Activated naive CD8-positive, alpha-beta T cell (primary cell): ENCODE measurements at regions not wholly inside any gene's neighbourhood (a gene's known extent, or its start where the extent isn't known, plus 50 kb on each side); places are given as distances from the start of the nearest gene placed in this dataset.
"Not testable (repeated sequence)": the region's sequence is repeated elsewhere in the genome, so short reads cannot be mapped to it uniquely, and the experiment has no call there.

Experiments
- H3K27ac Mint-ChIP-seq: one replicate; pipeline ENCODE4 v1.8.0; 2021; ENCODE audit warnings: mixed read lengths
- H3K27me3 Mint-ChIP-seq: one replicate; pipeline ENCODE4 v1.8.0; 2021; ENCODE audit warnings: mixed read lengths
- H3K36me3 Mint-ChIP-seq: one replicate; pipeline ENCODE4 v1.8.0; 2021; ENCODE audit warnings: mixed read lengths
- H3K4me1 Mint-ChIP-seq: one replicate; pipeline ENCODE4 v1.8.0; 2021; ENCODE audit warnings: low read depth, mixed read lengths
- H3K4me3 Mint-ChIP-seq: one replicate; pipeline ENCODE4 v1.8.0; 2021; ENCODE audit warnings: mild to moderate bottlenecking, mixed read lengths
- H3K9me3 Mint-ChIP-seq: one replicate; pipeline ENCODE4 v1.8.0; 2021; ENCODE audit warnings: low read depth, mixed read lengths

GRCh38 chr13:90336507-90336906 is 1011.0 kb upstream of the MIR17HG start:
- H3K27ac Mint-ChIP-seq, result no peak overlapping the region
- no peaks in the 10 kb centered on the region for H3K27me3 Mint-ChIP-seq
- H3K4me3 Mint-ChIP-seq, result no peak overlapping the region
- no peaks in the 10 kb centered on the region for H3K9me3 Mint-ChIP-seq
- H3K36me3 Mint-ChIP-seq, result no peaks in the 10 kb centered on the region
- no peaks in the 10 kb centered on the region for H3K4me1 Mint-ChIP-seq

- H3K27me3 Mint-ChIP-seq, H3K27ac Mint-ChIP-seq, H3K36me3 Mint-ChIP-seq, H3K9me3 Mint-ChIP-seq, H3K4me1 Mint-ChIP-seq, H3K4me3 Mint-ChIP-seq: not testable (repeated sequence)
Measured at GRCh38 chr13:90341348-90341747, 1006.1 kb upstream of the MIR17HG start.

GRCh38 chr13:90348477-90349136 is 998.9 kb upstream of the MIR17HG start:
- H3K4me1 Mint-ChIP-seq, H3K36me3 Mint-ChIP-seq, H3K27me3 Mint-ChIP-seq, H3K27ac Mint-ChIP-seq, H3K4me3 Mint-ChIP-seq: not testable (repeated sequence)
- H3K9me3 Mint-ChIP-seq, result peaks cover 13% of the 10 kb centered on the region

GRCh38 chr13:90352763-90353162 is 994.7 kb upstream of the MIR17HG start:
- Mint-ChIP-seq H3K27ac (no peak overlapping the region), H3K9me3 (peaks cover 20% of the 10 kb centered on the region), H3K27me3 (no peaks in the 10 kb centered on the region), H3K4me1 (no peaks in the 10 kb centered on the region), H3K36me3 (no peaks in the 10 kb centered on the region), H3K4me3 (no peak overlapping the region)

GRCh38 chr13:90355162-90355751 is 992.2 kb upstream of the MIR17HG start:
- no peaks in the 10 kb centered on the region for H3K4me1 Mint-ChIP-seq
- no peak overlapping the region for H3K27ac Mint-ChIP-seq
- peaks cover 13% of the 10 kb centered on the region for H3K9me3 Mint-ChIP-seq
- no peaks in the 10 kb centered on the region for H3K27me3 Mint-ChIP-seq
- H3K4me3 Mint-ChIP-seq, result no peak overlapping the region
- no peaks in the 10 kb centered on the region for H3K36me3 Mint-ChIP-seq

GRCh38 chr13:90360785-90361184 is 986.7 kb upstream of the MIR17HG start:
- no peak overlapping the region for H3K27ac Mint-ChIP-seq
- H3K27me3 Mint-ChIP-seq, result no peaks in the 10 kb centered on the region
- no peaks in the 10 kb centered on the region for H3K4me1 Mint-ChIP-seq
- no peaks in the 10 kb centered on the region for H3K36me3 Mint-ChIP-seq
- H3K9me3 Mint-ChIP-seq, result peaks cover 18% of the 10 kb centered on the region
- no peak overlapping the region for H3K4me3 Mint-ChIP-seq

GRCh38 chr13:90362707-90363106 is 984.8 kb upstream of the MIR17HG start:
- Mint-ChIP-seq H3K36me3 (no peaks in the 10 kb centered on the region), H3K9me3 (peaks cover 15% of the 10 kb centered on the region), H3K27me3 (no peaks in the 10 kb centered on the region), H3K4me3 (no peak overlapping the region), H3K4me1 (no peaks in the 10 kb centered on the region), H3K27ac (no peak overlapping the region)

GRCh38 chr13:90365130-90365529 is 982.4 kb upstream of the MIR17HG start:
- Mint-ChIP-seq H3K36me3 (no peaks in the 10 kb centered on the region), H3K4me1 (no peaks in the 10 kb centered on the region), H3K27me3 (no peaks in the 10 kb centered on the region), H3K4me3 (no peak overlapping the region), H3K9me3 (peaks cover 15% of the 10 kb centered on the region), H3K27ac (no peak overlapping the region)

GRCh38 chr13:90374168-90374567 is 973.3 kb upstream of the MIR17HG start:
- Mint-ChIP-seq H3K27ac (no peak overlapping the region), H3K27me3 (no peaks in the 10 kb centered on the region), H3K9me3 (no peaks in the 10 kb centered on the region), H3K36me3 (no peaks in the 10 kb centered on the region), H3K4me3 (no peak overlapping the region), H3K4me1 (no peaks in the 10 kb centered on the region)

- Mint-ChIP-seq H3K36me3 (no peaks in the 10 kb centered on the region), H3K4me1 (no peaks in the 10 kb centered on the region), H3K4me3 (no peak overlapping the region), H3K27ac (no peak overlapping the region), H3K9me3 (peaks cover 3% of the 10 kb centered on the region), H3K27me3 (no peaks in the 10 kb centered on the region)
Measured at GRCh38 chr13:90375851-90376250, 971.6 kb upstream of the MIR17HG start.

- H3K36me3 Mint-ChIP-seq, result no peaks in the 10 kb centered on the region
- no peaks in the 10 kb centered on the region for H3K4me1 Mint-ChIP-seq
- H3K4me3 Mint-ChIP-seq, result no peak overlapping the region
- no peaks in the 10 kb centered on the region for H3K27me3 Mint-ChIP-seq
- H3K9me3 Mint-ChIP-seq, result peaks cover 3% of the 10 kb centered on the region
- no peak overlapping the region for H3K27ac Mint-ChIP-seq
Measured at GRCh38 chr13:90382425-90382824, 965.1 kb upstream of the MIR17HG start.

- Mint-ChIP-seq H3K27me3 (no peaks in the 10 kb centered on the region), H3K9me3 (peaks cover 7% of the 10 kb centered on the region), H3K4me1 (no peaks in the 10 kb centered on the region), H3K4me3 (no peak overlapping the region), H3K36me3 (no peaks in the 10 kb centered on the region), H3K27ac (no peak overlapping the region)
Measured at GRCh38 chr13:90385781-90386489, 961.6 kb upstream of the MIR17HG start.

- H3K36me3 Mint-ChIP-seq, result no peaks in the 10 kb centered on the region
Measured at GRCh38 chr13:90388887-90389452, 958.5 kb upstream of the MIR17HG start.

GRCh38 chr13:90389537-90389936 is 958.0 kb upstream of the MIR17HG start:
- Mint-ChIP-seq H3K9me3 (peaks cover 10% of the 10 kb centered on the region), H3K4me3 (no peak overlapping the region), H3K27me3 (no peaks in the 10 kb centered on the region), H3K36me3 (no peaks in the 10 kb centered on the region), H3K27ac (no peak overlapping the region), H3K4me1 (no peaks in the 10 kb centered on the region)

More at GRCh38 chr13:90388887-90389452, 958.5 kb upstream of the MIR17HG start:
- no peak overlapping the region for H3K27ac Mint-ChIP-seq
- no peaks in the 10 kb centered on the region for H3K27me3 Mint-ChIP-seq
- peaks cover 10% of the 10 kb centered on the region for H3K9me3 Mint-ChIP-seq
- no peak overlapping the region for H3K4me3 Mint-ChIP-seq
- H3K4me1 Mint-ChIP-seq, result no peaks in the 10 kb centered on the region

GRCh38 chr13:90393408-90393807 is 954.1 kb upstream of the MIR17HG start:
- no peaks in the 10 kb centered on the region for H3K27me3 Mint-ChIP-seq
- no peak overlapping the region for H3K27ac Mint-ChIP-seq
- no peaks in the 10 kb centered on the region for H3K4me1 Mint-ChIP-seq
- peaks cover 17% of the 10 kb centered on the region for H3K9me3 Mint-ChIP-seq
- no peak overlapping the region for H3K4me3 Mint-ChIP-seq
- H3K36me3 Mint-ChIP-seq, result no peaks in the 10 kb centered on the region
